BE2C (cell line): ENCODE measurements at regions not wholly inside any gene's neighbourhood (a gene's known extent, or its start where the extent isn't known, plus 50 kb on each side); places are given as distances from the start of the nearest gene placed in this dataset.

Source experiments
- DNase-seq: peaks from one replicate; pipeline ENCODE4 v3.0.0-alpha.2; 2020
- H3K27me3 ChIP-seq: fragments of 250-450 bp; sonication (Bioruptor Pico); 2 replicates; pipeline ENCODE4 v1.5.1; 2020; ENCODE audit warnings: mild to moderate bottlenecking
- H3K36me3 ChIP-seq: fragments of 250-450 bp; sonication (Bioruptor Pico); 2 replicates; pipeline ENCODE4 v1.5.1; 2020; ENCODE audit warnings: mild to moderate bottlenecking
- H3K4me1 ChIP-seq: fragments of 250-450 bp; sonication (Bioruptor Pico); 2 replicates; pipeline ENCODE4 v1.5.1; 2020
- H3K4me3 ChIP-seq: 2 replicates; pipeline ENCODE4 v1.5.1; 2011; ENCODE audit warnings: low read depth, low read length
- H3K9me3 ChIP-seq: fragments of 250-450 bp; sonication (Bioruptor Pico); 2 replicates; pipeline ENCODE4 v1.5.1; 2020
- TF ChIP-seq, protein P1 (sequence below): IDR thresholded peaks from 2 replicates; pipeline ENCODE4 v1.5.1; 2012; ENCODE audit warnings: mild to moderate bottlenecking, low read depth, low read length

DNA sequence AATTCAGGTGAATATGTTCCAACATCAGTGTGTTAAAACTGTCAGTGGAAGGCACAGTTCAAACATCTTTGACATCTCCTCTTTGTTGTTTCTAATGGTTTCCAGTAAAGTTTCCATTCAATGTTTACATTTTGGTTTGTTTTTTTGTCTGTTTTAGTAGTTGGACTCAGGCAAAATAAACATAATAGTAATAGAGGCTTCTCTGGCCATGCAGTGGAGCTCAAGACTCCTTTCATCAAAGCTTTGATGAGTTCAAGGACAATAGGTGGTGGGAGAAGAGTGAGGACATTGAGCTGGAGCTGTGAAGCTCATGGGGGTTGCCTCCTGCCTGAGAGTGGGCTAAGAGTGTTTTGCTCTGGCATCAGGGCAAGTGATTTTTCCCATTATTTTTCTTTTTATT is 1853.7 kb upstream of the CELF4 start:
- Histone ChIP-seq H3K27me3 (no peaks in the 10 kb centered on the region), H3K9me3 (no peaks in the 10 kb centered on the region), H3K4me3 (no peak overlapping the region), H3K36me3 (no peaks in the 10 kb centered on the region), H3K4me1 (no peaks in the 10 kb centered on the region)
- no peak for DNase-seq
- TF ChIP-seq, protein P1, sequence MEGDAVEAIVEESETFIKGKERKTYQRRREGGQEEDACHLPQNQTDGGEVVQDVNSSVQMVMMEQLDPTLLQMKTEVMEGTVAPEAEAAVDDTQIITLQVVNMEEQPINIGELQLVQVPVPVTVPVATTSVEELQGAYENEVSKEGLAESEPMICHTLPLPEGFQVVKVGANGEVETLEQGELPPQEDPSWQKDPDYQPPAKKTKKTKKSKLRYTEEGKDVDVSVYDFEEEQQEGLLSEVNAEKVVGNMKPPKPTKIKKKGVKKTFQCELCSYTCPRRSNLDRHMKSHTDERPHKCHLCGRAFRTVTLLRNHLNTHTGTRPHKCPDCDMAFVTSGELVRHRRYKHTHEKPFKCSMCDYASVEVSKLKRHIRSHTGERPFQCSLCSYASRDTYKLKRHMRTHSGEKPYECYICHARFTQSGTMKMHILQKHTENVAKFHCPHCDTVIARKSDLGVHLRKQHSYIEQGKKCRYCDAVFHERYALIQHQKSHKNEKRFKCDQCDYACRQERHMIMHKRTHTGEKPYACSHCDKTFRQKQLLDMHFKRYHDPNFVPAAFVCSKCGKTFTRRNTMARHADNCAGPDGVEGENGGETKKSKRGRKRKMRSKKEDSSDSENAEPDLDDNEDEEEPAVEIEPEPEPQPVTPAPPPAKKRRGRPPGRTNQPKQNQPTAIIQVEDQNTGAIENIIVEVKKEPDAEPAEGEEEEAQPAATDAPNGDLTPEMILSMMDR: no peak

DNA sequence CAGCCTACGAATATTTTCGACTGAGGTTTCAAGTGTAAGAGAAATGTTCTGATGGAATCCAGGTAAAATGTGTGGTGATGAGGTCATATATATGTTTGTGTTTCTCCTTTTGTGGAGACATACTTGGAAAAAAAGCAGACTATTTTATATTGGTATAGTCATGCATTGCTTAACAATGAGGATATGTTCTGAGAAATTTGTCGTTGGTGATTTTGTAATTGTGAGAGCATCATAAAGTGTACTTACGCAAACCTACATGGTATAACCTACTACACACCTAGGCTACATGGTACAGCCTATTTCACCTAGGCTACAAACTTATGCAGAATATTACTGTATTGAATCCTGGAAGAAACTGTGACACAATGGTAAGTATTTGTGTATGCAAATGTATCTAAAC is 1849.9 kb upstream of the CELF4 start:
- H3K4me1 ChIP-seq: no peaks in the 10 kb centered on the region
- no peaks in the 10 kb centered on the region for H3K27me3 ChIP-seq
- no peak overlapping the region for H3K4me3 ChIP-seq
- TF ChIP-seq, protein P1: no peak
- H3K9me3 ChIP-seq: no peaks in the 10 kb centered on the region
- H3K36me3 ChIP-seq: no peaks in the 10 kb centered on the region
- DNase-seq: no peak

DNA sequence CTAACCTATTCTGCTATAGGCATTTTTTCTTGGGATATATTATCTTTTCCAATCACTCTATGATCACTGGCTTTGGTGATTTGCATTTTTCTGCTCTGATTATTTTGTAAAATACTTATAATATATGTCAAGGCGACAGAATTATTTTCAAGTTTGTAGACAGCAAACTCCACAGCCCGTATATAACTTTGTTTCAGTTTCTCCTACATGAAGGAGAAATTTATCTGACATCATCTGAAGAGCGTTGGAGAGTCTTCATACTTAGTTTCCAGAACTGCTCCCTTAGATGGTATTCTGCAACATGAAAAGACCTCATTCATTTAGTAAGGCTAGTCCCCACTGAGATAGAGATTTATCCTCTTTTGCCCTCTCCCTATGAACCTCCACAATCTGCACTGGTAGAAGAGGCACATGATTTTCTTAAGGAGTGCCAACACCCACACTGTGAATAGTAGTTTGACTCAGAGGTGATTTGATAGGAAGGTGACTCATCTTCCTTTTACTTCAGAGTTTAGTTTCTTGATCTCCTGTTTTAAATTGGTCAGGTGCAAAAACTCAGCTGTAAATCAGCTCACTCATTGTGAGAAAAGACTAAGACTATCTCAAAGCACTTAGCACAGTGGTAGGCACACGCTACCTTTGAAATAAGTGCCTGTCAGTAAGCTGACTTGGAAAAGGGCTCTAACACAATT is 1848.6 kb upstream of the CELF4 start:
- no peak overlapping the region for H3K4me3 ChIP-seq
- no peaks in the 10 kb centered on the region for H3K27me3 ChIP-seq
- no peaks in the 10 kb centered on the region for H3K4me1 ChIP-seq
- H3K36me3 ChIP-seq: no peaks in the 10 kb centered on the region
- no peak for DNase-seq
- no peaks in the 10 kb centered on the region for H3K9me3 ChIP-seq
- TF ChIP-seq, protein P1: no peak

DNA sequence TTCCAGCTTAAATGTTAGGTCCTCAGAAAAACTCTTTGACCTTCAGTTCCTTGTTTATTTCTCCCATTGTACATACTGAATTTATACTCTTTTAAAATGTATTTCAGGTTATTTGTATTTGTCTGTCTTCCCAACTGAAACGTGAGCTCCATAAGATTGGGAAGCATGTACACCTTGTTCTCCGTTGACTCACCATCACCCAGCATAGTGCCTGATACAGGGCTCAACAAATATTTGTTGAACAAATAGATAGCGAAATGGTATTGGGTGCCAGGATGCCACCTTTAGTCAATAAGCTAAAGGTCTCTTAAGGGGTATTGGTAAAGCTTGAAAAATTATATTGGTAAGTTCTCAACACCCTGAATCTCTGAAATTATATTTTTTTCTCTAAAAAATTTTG is 1841.3 kb upstream of the CELF4 start:
- Histone ChIP-seq H3K27me3 (no peaks in the 10 kb centered on the region), H3K4me1 (no peaks in the 10 kb centered on the region), H3K9me3 (no peaks in the 10 kb centered on the region), H3K36me3 (no peaks in the 10 kb centered on the region), H3K4me3 (no peak overlapping the region)
- TF ChIP-seq, protein P1: no peak
- no peak for DNase-seq

DNA sequence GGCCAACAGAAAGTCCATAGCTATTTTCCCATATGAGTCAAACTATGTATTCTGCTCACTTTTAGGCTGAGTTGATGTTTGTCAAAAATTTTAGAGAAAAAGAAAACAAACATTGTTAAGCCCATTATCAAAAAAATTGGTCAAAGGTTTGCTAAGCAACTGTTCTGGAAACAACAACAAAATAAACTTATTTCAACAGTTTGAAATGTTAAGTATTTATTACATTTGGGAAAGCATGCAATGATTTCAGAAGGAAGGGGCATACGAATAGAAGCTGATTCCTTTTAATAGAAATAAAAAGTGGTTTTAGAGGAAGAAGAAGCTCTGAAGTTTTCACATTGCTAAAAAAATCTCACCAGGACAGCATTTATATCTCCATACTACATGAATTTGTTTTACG is 1837.5 kb upstream of the CELF4 start:
- DNase-seq: no peak
- Histone ChIP-seq H3K4me1 (no peaks in the 10 kb centered on the region), H3K27me3 (no peaks in the 10 kb centered on the region), H3K36me3 (no peaks in the 10 kb centered on the region), H3K9me3 (no peaks in the 10 kb centered on the region), H3K4me3 (no peak overlapping the region)
- TF ChIP-seq, protein P1: no peak

DNA sequence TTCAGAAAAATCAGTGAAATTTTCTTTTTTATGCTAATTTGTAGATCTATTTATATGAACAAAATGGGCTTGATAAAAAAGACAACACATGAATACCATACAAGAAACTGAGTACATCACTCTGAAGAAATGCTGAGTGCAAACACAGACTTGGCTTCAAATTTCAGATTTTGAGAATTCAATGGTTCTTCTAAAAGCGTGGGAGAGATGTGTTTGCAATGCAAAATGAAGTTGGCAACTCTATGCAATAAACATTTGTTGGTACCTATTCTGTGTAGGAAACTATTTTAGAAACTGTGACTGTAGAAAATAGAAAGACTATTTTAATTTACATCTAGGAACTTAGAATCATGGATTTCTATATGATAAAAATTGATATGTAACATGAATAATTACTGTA is 1834.1 kb upstream of the CELF4 start:
- TF ChIP-seq, protein P1: no peak

More for the DNA sequence above, 1834.1 kb upstream of the CELF4 start:
- H3K9me3 ChIP-seq: no peaks in the 10 kb centered on the region
- H3K4me1 ChIP-seq: no peaks in the 10 kb centered on the region
- H3K4me3 ChIP-seq: no peak overlapping the region
- no peaks in the 10 kb centered on the region for H3K27me3 ChIP-seq
- DNase-seq: no peak
- H3K36me3 ChIP-seq: no peaks in the 10 kb centered on the region
